Progenitor cell of endocrine pancreas (in vitro differentiated cells): ENCODE measurements at regions not wholly inside any gene's neighbourhood (a gene's known extent, or its start where the extent isn't known, plus 50 kb on each side); places are given as distances from the start of the nearest gene placed in this dataset.

Source experiments
- DNase-seq: peaks from one replicate; pipeline ENCODE4 v3.0.0; 2021; ENCODE audit warnings: low spot score; ENCODE audit not compliant: unreplicated experiment
- H3K27ac Mint-ChIP-seq: 2 replicates; pipeline ENCODE4 v1.8.0; 2021; ENCODE audit warnings: mild to moderate bottlenecking, moderate library complexity, mixed read lengths
- H3K27me3 Mint-ChIP-seq: 2 replicates; pipeline ENCODE4 v1.8.0; 2021; ENCODE audit warnings: mixed read lengths
- H3K36me3 Mint-ChIP-seq: 2 replicates; pipeline ENCODE4 v1.8.0; 2022; ENCODE audit warnings: mixed read lengths; ENCODE audit not compliant: insufficient read depth
- H3K4me1 Mint-ChIP-seq: 2 replicates; pipeline ENCODE4 v1.8.0; 2021; ENCODE audit warnings: low read depth, mixed read lengths
- H3K4me3 Mint-ChIP-seq: 2 replicates; pipeline ENCODE4 v1.8.0; 2021; ENCODE audit warnings: low read depth, mild to moderate bottlenecking, moderate library complexity, mixed read lengths
- H3K9me3 Mint-ChIP-seq: 2 replicates; pipeline ENCODE4 v1.8.0; 2021; ENCODE audit warnings: low read depth, mixed read lengths
- CTCF ChIP-seq: fragments of 200-600 bp; sonication (generic); IDR thresholded peaks from one replicate; pipeline ENCODE4 v1.5.0; 2021; ENCODE audit warnings: antibody characterized with exemption, mild to moderate bottlenecking; ENCODE audit not compliant: unreplicated experiment

- TF ChIP-seq CTCF: no peak
- Mint-ChIP-seq H3K27me3 (no peaks in the 10 kb centered on the region), H3K4me1 (no peaks in the 10 kb centered on the region), H3K36me3 (no peaks in the 10 kb centered on the region), H3K27ac (no peak overlapping the region), H3K4me3 (no peak overlapping the region), H3K9me3 (no peaks in the 10 kb centered on the region)
- DNase-seq: no peak
Observed at GRCh38 chr15:87120555-87120954, 1040.9 kb downstream of the AGBL1 start.

DNA sequence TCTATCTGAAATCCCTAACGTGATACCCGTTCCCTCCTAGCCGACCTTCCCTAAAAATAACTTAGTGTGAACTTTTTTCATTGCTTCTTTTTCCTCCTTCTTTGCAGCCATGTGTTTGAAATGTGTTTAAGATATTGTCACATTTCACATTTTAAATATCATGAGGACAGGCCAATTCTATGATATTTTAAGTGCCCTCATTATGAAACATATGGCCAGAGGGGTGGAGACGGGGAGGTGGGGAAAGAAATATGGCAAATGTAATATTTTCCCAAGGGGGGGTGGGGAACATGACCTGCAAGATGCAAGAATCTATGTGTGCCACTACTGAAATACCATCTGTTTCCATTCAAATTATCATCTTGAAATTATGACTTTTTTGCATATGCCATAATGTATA is 1039.2 kb downstream of the AGBL1 start:
- Mint-ChIP-seq H3K4me1 (no peaks in the 10 kb centered on the region), H3K36me3 (no peaks in the 10 kb centered on the region), H3K9me3 (no peaks in the 10 kb centered on the region), H3K4me3 (no peak overlapping the region), H3K27ac (no peak overlapping the region), H3K27me3 (no peaks in the 10 kb centered on the region)
- TF ChIP-seq CTCF: no peak
- DNase-seq: no peak

- H3K36me3 Mint-ChIP-seq: no peaks in the 10 kb centered on the region
- TF ChIP-seq CTCF: no peak
- no peaks in the 10 kb centered on the region for H3K9me3 Mint-ChIP-seq
- no peak for DNase-seq
- H3K27ac Mint-ChIP-seq: no peak overlapping the region
- no peaks in the 10 kb centered on the region for H3K27me3 Mint-ChIP-seq
- H3K4me1 Mint-ChIP-seq: no peaks in the 10 kb centered on the region
- H3K4me3 Mint-ChIP-seq: no peak overlapping the region
Observed at GRCh38 chr15:87118435-87118834, 1038.8 kb downstream of the AGBL1 start.

DNA sequence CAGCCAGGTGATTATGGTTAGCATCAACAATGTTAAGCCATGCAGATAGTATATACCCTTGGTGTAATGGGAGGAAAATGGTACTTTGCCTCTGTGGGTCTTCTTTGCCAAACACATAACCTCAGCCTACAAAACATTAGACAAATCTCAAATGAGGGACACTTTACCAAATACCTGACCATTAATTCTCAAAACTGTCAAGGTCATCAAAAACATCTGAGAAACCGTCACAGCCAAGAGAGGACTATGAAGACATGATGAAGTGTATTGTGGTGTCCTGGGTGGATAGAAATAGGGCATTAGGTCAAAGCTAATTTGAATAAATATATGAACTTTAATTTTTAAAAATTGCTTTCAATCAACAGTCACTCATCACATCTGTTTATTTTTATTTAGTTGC is 1036.1 kb downstream of the AGBL1 start:
- no peaks in the 10 kb centered on the region for H3K36me3 Mint-ChIP-seq
- DNase-seq: no peak
- no peaks in the 10 kb centered on the region for H3K4me1 Mint-ChIP-seq
- no peaks in the 10 kb centered on the region for H3K9me3 Mint-ChIP-seq
- H3K27ac Mint-ChIP-seq: no peak overlapping the region
- no peak for TF ChIP-seq CTCF
- no peak overlapping the region for H3K4me3 Mint-ChIP-seq
- no peaks in the 10 kb centered on the region for H3K27me3 Mint-ChIP-seq

GRCh38 chr15:87099916-87100315 is 1020.2 kb downstream of the AGBL1 start:
- H3K36me3 Mint-ChIP-seq: no peaks in the 10 kb centered on the region
- no peak for DNase-seq
- H3K4me3 Mint-ChIP-seq: no peak overlapping the region

More at GRCh38 chr15:87099916-87100315, 1020.2 kb downstream of the AGBL1 start:
- no peak for TF ChIP-seq CTCF
- no peak overlapping the region for H3K27ac Mint-ChIP-seq
- H3K27me3 Mint-ChIP-seq: peaks cover 3% of the 10 kb centered on the region
- H3K9me3 Mint-ChIP-seq: peaks cover 5% of the 10 kb centered on the region
- no peaks in the 10 kb centered on the region for H3K4me1 Mint-ChIP-seq
